ENCODE measurements at regions not wholly inside any gene's neighbourhood (a gene's known extent, or its start where the extent isn't known, plus 50 kb on each side); places are given as distances from the start of the nearest gene placed in this dataset.
A peak's percentile ranks its signal among the peaks of the same experiment; 100 is the strongest.

GRCh38 chr3:18861137-18861536, 287.2 kb upstream of the KCNH8 start:
- Histone ChIP-seq H3K79me2 (ENCODE audit: low read depth) (no peaks in the 10 kb centered on the region), H3K36me3 (ENCODE audit: low read depth) (no peaks in the 10 kb centered on the region), H3K4me2 (no peak overlapping the region), H3K9me3 (ENCODE audit: insufficient read depth, low read depth) (no peaks in the 10 kb centered on the region), H3K9me2 (ENCODE audit: insufficient read depth) (no peaks in the 10 kb centered on the region), H3F3A (ENCODE audit: insufficient read depth, low read depth) (no peaks in the 10 kb centered on the region), H4K20me1 (ENCODE audit: insufficient read depth) (no peaks in the 10 kb centered on the region), H3K4me3 (no peak overlapping the region), H2AFZ (no peak overlapping the region), H3K4me1 (replicated peaks; ENCODE audit: insufficient read depth) (0 out of 2 replicates have a peak, but pooled peaks cover 6% of the 10 kb centered on the region), H3K27ac (no peak overlapping the region), H3K27me3 (ENCODE audit: insufficient read depth, low read depth) (no peaks in the 10 kb centered on the region)
- POLR2A ChIA-PET (ENCODE audit: unreplicated experiment), result interaction anchor here (0.6 kb wide), 1 partner anchor 52 kb away, joined by 7 read pairs; no protein-coding TSS in a partner anchor
- no peak for DNase-seq
- CTCF ChIA-PET, result no interaction called here
- intact Hi-C loops (cut with micrococcal nuclease; ENCODE audit: unreplicated experiment), result no loop called here
- no peak for TF ChIP-seq EZH2 (IDR thresholded peaks at IDR 0.05; ENCODE audit: low read depth)
- TF ChIP-seq CTCF (conservative IDR thresholded peaks at IDR 0.05), result no peak
- no TSS peak for BruUV-seq (replicated peaks)

- no peaks in the 10 kb centered on the region for H3K9me2 ChIP-seq (ENCODE audit: insufficient read depth)
- H3K79me2 ChIP-seq (ENCODE audit: low read depth), result no peaks in the 10 kb centered on the region
- intact Hi-C loops (cut with micrococcal nuclease; ENCODE audit: unreplicated experiment), result no loop called here
- no peaks in the 10 kb centered on the region for H3K27me3 ChIP-seq (ENCODE audit: insufficient read depth, low read depth)
- H3K4me3 ChIP-seq, result no peak overlapping the region
- no peak for TF ChIP-seq CTCF (conservative IDR thresholded peaks at IDR 0.05)
- no peak for TF ChIP-seq EZH2 (IDR thresholded peaks at IDR 0.05; ENCODE audit: low read depth)
- no peaks in the 10 kb centered on the region for H3K36me3 ChIP-seq (ENCODE audit: low read depth)
- H3K27ac ChIP-seq, result no peak overlapping the region
- H3K4me1 ChIP-seq (replicated peaks; ENCODE audit: insufficient read depth), result no peaks in the 10 kb centered on the region
- BruUV-seq (replicated peaks), result no TSS peak
- DNase-seq, result no peak
- H4K20me1 ChIP-seq (ENCODE audit: insufficient read depth), result no peaks in the 10 kb centered on the region
- POLR2A ChIA-PET (ENCODE audit: unreplicated experiment), result no interaction called here
- no peaks in the 10 kb centered on the region for H3K9me3 ChIP-seq (ENCODE audit: insufficient read depth, low read depth)
- CTCF ChIA-PET, result no interaction called here
- no peaks in the 10 kb centered on the region for H3F3A ChIP-seq (ENCODE audit: insufficient read depth, low read depth)
- H3K4me2 ChIP-seq, result no peak overlapping the region
- H2AFZ ChIP-seq, result no peak overlapping the region; the same call in 1 of the 2 replicates
Measured at GRCh38 chr3:18853269-18853668, 295.0 kb upstream of the KCNH8 start.

- H3K36me3 ChIP-seq (ENCODE audit: low read depth), result no peaks in the 10 kb centered on the region
- H3K9me3 ChIP-seq (ENCODE audit: insufficient read depth, low read depth), result no peaks in the 10 kb centered on the region
- ChIA-PET POLR2A (ENCODE audit: unreplicated experiment) (no interaction called here), CTCF (no interaction called here)
- TF ChIP-seq EZH2 (IDR thresholded peaks at IDR 0.05; ENCODE audit: low read depth), result no peak
- peak; percentile 72 for TF ChIP-seq CTCF (conservative IDR thresholded peaks at IDR 0.05)
- no peak overlapping the region for H3K4me3 ChIP-seq
- H3K27me3 ChIP-seq (ENCODE audit: insufficient read depth, low read depth), result no peaks in the 10 kb centered on the region
- H3F3A ChIP-seq (ENCODE audit: insufficient read depth, low read depth), result no peaks in the 10 kb centered on the region
- no peaks in the 10 kb centered on the region for H3K4me1 ChIP-seq (replicated peaks; ENCODE audit: insufficient read depth)
- intact Hi-C loops (cut with micrococcal nuclease; ENCODE audit: unreplicated experiment), result loop anchor here (10.0 kb wide), 1 partner anchor 137 kb away; no protein-coding TSS in a partner anchor
- H2AFZ ChIP-seq, result no peak overlapping the region
- H3K4me2 ChIP-seq, result no peak overlapping the region
- H4K20me1 ChIP-seq (ENCODE audit: insufficient read depth), result no peaks in the 10 kb centered on the region
- H3K27ac ChIP-seq, result no peak overlapping the region
- H3K9me2 ChIP-seq (ENCODE audit: insufficient read depth), result no peaks in the 10 kb centered on the region
- no TSS peak for BruUV-seq (replicated peaks)
- no peaks in the 10 kb centered on the region for H3K79me2 ChIP-seq (ENCODE audit: low read depth)
- DNase-seq, result no peak
Measured at GRCh38 chr3:18847583-18848197, 300.6 kb upstream of the KCNH8 start.
